ENCODE measurements at regions not wholly inside any gene's neighbourhood (a gene's known extent, or its start where the extent isn't known, plus 50 kb on each side); places are given as distances from the start of the nearest gene placed in this dataset.

- Histone ChIP-seq H3K79me2 (ENCODE audit: low read depth) (no peaks in the 10 kb centered on the region), H3K27ac (no peak overlapping the region), H3F3A (ENCODE audit: insufficient read depth, low read depth) (no peaks in the 10 kb centered on the region), H4K20me1 (ENCODE audit: insufficient read depth) (no peaks in the 10 kb centered on the region), H3K4me2 (no peak overlapping the region), H3K9me3 (ENCODE audit: insufficient read depth, low read depth) (no peaks in the 10 kb centered on the region), H3K4me3 (no peak overlapping the region), H3K9me2 (ENCODE audit: insufficient read depth) (no peaks in the 10 kb centered on the region), H3K4me1 (replicated peaks; ENCODE audit: insufficient read depth) (no peaks in the 10 kb centered on the region), H3K27me3 (ENCODE audit: insufficient read depth, low read depth) (no peaks in the 10 kb centered on the region), H3K36me3 (ENCODE audit: low read depth) (no peaks in the 10 kb centered on the region), H2AFZ (no peak overlapping the region)
- ChIA-PET POLR2A (ENCODE audit: unreplicated experiment) (no interaction called here), CTCF (no interaction called here)
- BruUV-seq (replicated peaks), result no TSS peak
- TF ChIP-seq EZH2 (IDR thresholded peaks at IDR 0.05; ENCODE audit: low read depth), result no peak
- no peak for TF ChIP-seq CTCF (conservative IDR thresholded peaks at IDR 0.05)
- DNase-seq, result no peak
- intact Hi-C loops (cut with micrococcal nuclease; ENCODE audit: unreplicated experiment), result no loop called here
Measured at GRCh38 chr18:42414756-42415454, 459.9 kb downstream of the PIK3C3 start.

GRCh38 chr18:42417189-42417588 is 462.2 kb downstream of the PIK3C3 start:
- no peaks in the 10 kb centered on the region for H3K79me2 ChIP-seq (ENCODE audit: low read depth)
- DNase-seq, result no peak
- no peak for TF ChIP-seq CTCF (conservative IDR thresholded peaks at IDR 0.05)
- no peak for TF ChIP-seq EZH2 (IDR thresholded peaks at IDR 0.05; ENCODE audit: low read depth)
- H3K4me3 ChIP-seq, result no peak overlapping the region
- no peaks in the 10 kb centered on the region for H4K20me1 ChIP-seq (ENCODE audit: insufficient read depth)
- no peaks in the 10 kb centered on the region for H3K9me2 ChIP-seq (ENCODE audit: insufficient read depth)
- H3K4me1 ChIP-seq (replicated peaks; ENCODE audit: insufficient read depth), result no peaks in the 10 kb centered on the region
- ChIA-PET POLR2A (ENCODE audit: unreplicated experiment) (no interaction called here), CTCF (no interaction called here)
- no peak overlapping the region for H3K4me2 ChIP-seq
- H3K27ac ChIP-seq, result no peak overlapping the region
- H3K36me3 ChIP-seq (ENCODE audit: low read depth), result no peaks in the 10 kb centered on the region
- BruUV-seq (replicated peaks), result no TSS peak
- no peaks in the 10 kb centered on the region for H3K9me3 ChIP-seq (ENCODE audit: insufficient read depth, low read depth)
- H3K27me3 ChIP-seq (ENCODE audit: insufficient read depth, low read depth), result no peaks in the 10 kb centered on the region
- no peaks in the 10 kb centered on the region for H3F3A ChIP-seq (ENCODE audit: insufficient read depth, low read depth)
- H2AFZ ChIP-seq, result no peak overlapping the region
- intact Hi-C loops (cut with micrococcal nuclease; ENCODE audit: unreplicated experiment), result no loop called here

- ChIA-PET POLR2A (ENCODE audit: unreplicated experiment) (no interaction called here), CTCF (no interaction called here)
- H3K4me3 ChIP-seq, result no peak overlapping the region
- H3K4me1 ChIP-seq (replicated peaks; ENCODE audit: insufficient read depth), result no peaks in the 10 kb centered on the region
- H3K27me3 ChIP-seq (ENCODE audit: insufficient read depth, low read depth), result no peaks in the 10 kb centered on the region
- no peaks in the 10 kb centered on the region for H3K36me3 ChIP-seq (ENCODE audit: low read depth)
- no peaks in the 10 kb centered on the region for H3K9me3 ChIP-seq (ENCODE audit: insufficient read depth, low read depth)
- BruUV-seq (replicated peaks), result no TSS peak
- no peaks in the 10 kb centered on the region for H3K9me2 ChIP-seq (ENCODE audit: insufficient read depth)
- H3K27ac ChIP-seq, result no peak overlapping the region
- no peak overlapping the region for H2AFZ ChIP-seq
- H3F3A ChIP-seq (ENCODE audit: insufficient read depth, low read depth), result no peaks in the 10 kb centered on the region
- no peaks in the 10 kb centered on the region for H4K20me1 ChIP-seq (ENCODE audit: insufficient read depth)
- H3K4me2 ChIP-seq, result no peak overlapping the region
- intact Hi-C loops (cut with micrococcal nuclease; ENCODE audit: unreplicated experiment), result no loop called here
- no peak for TF ChIP-seq EZH2 (IDR thresholded peaks at IDR 0.05; ENCODE audit: low read depth)
- no peak for TF ChIP-seq CTCF (conservative IDR thresholded peaks at IDR 0.05)
- H3K79me2 ChIP-seq (ENCODE audit: low read depth), result no peaks in the 10 kb centered on the region
- no peak for DNase-seq
Measured at GRCh38 chr18:42418121-42418520, 463.1 kb downstream of the PIK3C3 start.
